ENCODE measurements at regions not wholly inside any gene's neighbourhood (a gene's known extent, or its start where the extent isn't known, plus 50 kb on each side); places are given as distances from the start of the nearest gene placed in this dataset.

DNA sequence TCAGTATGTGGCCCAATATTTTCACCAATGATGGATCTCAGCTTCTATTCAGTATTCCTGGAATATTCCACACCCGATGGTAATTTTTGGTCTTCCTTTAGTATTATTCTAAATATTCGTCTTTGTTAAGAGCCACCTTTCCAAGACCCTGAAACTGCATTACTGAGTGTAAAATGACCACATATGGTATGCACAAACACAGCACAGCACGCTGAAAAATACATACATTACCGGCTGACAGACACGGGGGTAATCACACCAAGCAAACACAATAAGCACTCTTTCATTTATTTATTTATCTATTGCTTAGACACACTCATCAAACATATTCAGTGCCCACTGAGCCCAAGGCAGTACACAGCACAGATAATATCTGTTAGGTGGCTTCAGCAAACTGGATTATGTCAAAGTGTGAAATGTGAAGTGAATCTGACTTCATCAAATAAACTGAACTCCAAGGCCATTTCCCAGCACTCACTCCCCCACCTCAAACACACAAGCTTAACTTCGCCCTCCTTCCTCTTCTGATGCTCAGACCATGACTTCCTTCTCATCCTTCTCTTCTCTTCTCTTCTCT lies 1637.8 kb upstream of the C9orf72 start (continued):
- TF ChIP-seq STAT6 (CRISPR knock-in tag; IDR thresholded peaks at IDR 0.05; ENCODE audit: borderline replicate concordance) = no peak
- no peak for TF ChIP-seq ZBTB2 (CRISPR knock-in tag; IDR thresholded peaks at IDR 0.05; ENCODE audit: low read depth)
- TF ChIP-seq PLRG1 (conservative IDR thresholded peaks at IDR 0.05) = no peak
- no peak for TF ChIP-seq ZNF326 (CRISPR knock-in tag; IDR thresholded peaks at IDR 0.05; ENCODE audit: borderline replicate concordance)
- TF ChIP-seq KLF15 (CRISPR knock-in tag; IDR thresholded peaks at IDR 0.05; ENCODE audit: borderline replicate concordance) = no peak
- no peak for TF ChIP-seq CREM (IDR thresholded peaks at IDR 0.05)
- TF ChIP-seq CREM (CRISPR knock-in tag; IDR thresholded peaks at IDR 0.05) = no peak

DNA sequence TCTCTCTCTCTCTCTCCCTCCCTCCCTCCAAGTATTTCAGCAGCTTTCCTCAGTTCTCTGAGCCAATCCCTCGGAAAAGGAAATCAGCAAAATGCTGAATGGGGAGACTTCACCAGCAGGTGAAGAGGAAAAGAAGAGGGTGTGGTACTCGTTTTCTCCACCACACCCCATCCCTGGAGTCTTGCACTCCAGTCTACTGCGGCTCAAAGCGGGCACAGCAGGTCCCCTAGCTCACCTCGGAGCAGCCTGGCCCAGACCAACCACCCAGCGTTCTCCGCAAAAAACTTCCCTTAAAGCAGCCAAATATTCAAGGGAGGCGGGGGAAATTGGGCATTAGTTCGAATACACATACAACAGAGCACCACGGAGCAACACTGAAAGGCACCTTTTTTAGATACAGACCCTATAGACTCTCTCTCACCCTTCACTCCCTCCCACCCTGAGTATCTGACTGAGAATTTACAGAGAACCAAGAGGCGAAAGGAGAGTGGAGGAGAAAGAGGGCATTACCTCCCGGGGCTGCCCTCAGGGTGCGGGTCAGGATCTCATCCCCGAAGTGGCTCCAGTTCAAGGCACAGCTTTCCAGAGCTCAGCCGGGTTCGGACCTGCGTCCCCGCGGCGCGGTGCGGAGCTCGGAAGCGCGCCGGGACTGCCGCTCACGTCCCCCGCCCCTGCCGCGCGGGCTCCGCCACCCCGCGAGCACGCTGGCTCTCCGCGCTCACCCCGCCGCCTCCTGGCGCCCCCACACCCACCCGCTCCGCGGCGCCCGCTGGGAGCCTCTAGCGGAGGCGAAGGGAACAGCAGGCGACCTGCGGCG lies 1638.5 kb upstream of the C9orf72 start:
- peak; percentile 12 for DNase-seq (ENCODE audit: low spot score)
- H3K9ac ChIP-seq (ENCODE audit: insufficient read depth, low read depth, low read length) = no peak overlapping the region
- peaks cover 5% of the 10 kb centered on the region; the same call in 1 of the 2 replicates for H3K4me1 ChIP-seq (ENCODE audit: insufficient read depth, low read length)
- ChIA-PET CTCF (ENCODE audit: low intra/inter-chr PET ratio, low total read pairs) (no interaction called here), POLR2A (no interaction called here)
- ATAC-seq = peak; percentile 98
- FAIRE-seq = no peak
- no peak overlapping the region for H2AFZ ChIP-seq (ENCODE audit: low read length)
- no peak overlapping the region for H3K27ac ChIP-seq (ENCODE audit: extremely low read length, insufficient read depth, low read length)
- BruUV-seq (replicated peaks) = no TSS peak
- no peaks in the 10 kb centered on the region for H4K20me1 ChIP-seq (ENCODE audit: insufficient read depth, low read length)
- H3K4me2 ChIP-seq (ENCODE audit: low read depth, low read length) = peak overlapping the region; percentile 63
- in situ Hi-C loops (cut with HindIII; ENCODE audit: extremely low pct_ligation_motif_present, low pct_unique_long_range_greater_than_20kb) (no loop called here), intact Hi-C loops (cut with micrococcal nuclease; ENCODE audit: unreplicated experiment) (loop anchor here (5.0 kb wide), 1 partner anchor 1484 kb away; no protein-coding TSS in a partner anchor)
- WGBS (ENCODE audit: low lambda C conversion rate) = 9% methylated on average over 14 of the region's 51 CpGs
- no peaks in the 10 kb centered on the region for H3K36me3 ChIP-seq (replicated peaks in 1 of 2; ENCODE audit: control insufficient read depth in 1 of 2, insufficient read depth in 2 of 2, low read length in 2 of 2)
- H3K27me3 ChIP-seq (ENCODE audit: control insufficient read depth in 1 of 2, insufficient read depth in 2 of 2, low read length in 2 of 2) = peaks cover 3 to 41% of the 10 kb centered on the region in 2 experiments
- H3K9me3 ChIP-seq (ENCODE audit: low read length) = no peaks in the 10 kb centered on the region
- no peaks in the 10 kb centered on the region for H3K79me2 ChIP-seq (ENCODE audit: insufficient read depth, low read length)
- H3K4me3 ChIP-seq (replicated peaks in 1 of 3; ENCODE audit: insufficient read depth in 1 of 3, low read depth in 2 of 3, low read length in 3 of 3) = peak overlapping the region in 1 of 3 experiments; percentile 52; a peak in 2 of 6 replicates
- peak; percentile 45; the same call in 1 of the 2 replicates for TF ChIP-seq ZNF691 (CRISPR knock-in tag; IDR thresholded peaks at IDR 0.05; ENCODE audit: borderline replicate concordance, low read depth)
- TF ChIP-seq MXD4 (CRISPR knock-in tag; IDR thresholded peaks at IDR 0.05) = no peak
- TF ChIP-seq, protein P1, sequence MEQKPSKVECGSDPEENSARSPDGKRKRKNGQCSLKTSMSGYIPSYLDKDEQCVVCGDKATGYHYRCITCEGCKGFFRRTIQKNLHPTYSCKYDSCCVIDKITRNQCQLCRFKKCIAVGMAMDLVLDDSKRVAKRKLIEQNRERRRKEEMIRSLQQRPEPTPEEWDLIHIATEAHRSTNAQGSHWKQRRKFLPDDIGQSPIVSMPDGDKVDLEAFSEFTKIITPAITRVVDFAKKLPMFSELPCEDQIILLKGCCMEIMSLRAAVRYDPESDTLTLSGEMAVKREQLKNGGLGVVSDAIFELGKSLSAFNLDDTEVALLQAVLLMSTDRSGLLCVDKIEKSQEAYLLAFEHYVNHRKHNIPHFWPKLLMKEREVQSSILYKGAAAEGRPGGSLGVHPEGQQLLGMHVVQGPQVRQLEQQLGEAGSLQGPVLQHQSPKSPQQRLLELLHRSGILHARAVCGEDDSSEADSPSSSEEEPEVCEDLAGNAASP (CRISPR knock-in tag; IDR thresholded peaks at IDR 0.05; ENCODE audit: borderline replicate concordance) = no peak
- no peak for TF ChIP-seq ZNF343 (CRISPR knock-in tag; IDR thresholded peaks at IDR 0.05)
- no peak for TF ChIP-seq ZNF550 (CRISPR knock-in tag; IDR thresholded peaks at IDR 0.05; ENCODE audit: borderline replicate concordance)
- peak; percentile 67; the same call in 1 of the 2 replicates for TF ChIP-seq ATF7-NPFF (CRISPR knock-in tag; IDR thresholded peaks at IDR 0.05; ENCODE audit: low read depth)
